ENCODE measurements at regions not wholly inside any gene's neighbourhood (a gene's known extent, or its start where the extent isn't known, plus 50 kb on each side); places are given as distances from the start of the nearest gene placed in this dataset.
"Not testable (repeated sequence)": the region's sequence is repeated elsewhere in the genome, so short reads cannot be mapped to it uniquely, and the experiment has no call there.

GRCh38 chr7:73244782-73245311 is 63.8 kb downstream of the NSUN5 start:
- not testable (repeated sequence) for DNase-seq (ENCODE audit: low read depth)

GRCh38 chr7:73234994-73235717 is 73.5 kb downstream of the NSUN5 start:
- not testable (repeated sequence) for H3K27me3 ChIP-seq (ENCODE audit: control insufficient read depth, insufficient read depth, low read length); FAIRE-seq; DNase-seq (ENCODE audit: low read depth); H3K36me3 ChIP-seq (ENCODE audit: control insufficient read depth, insufficient read depth, low read length)
- peak overlapping the region; percentile 27 for H3K4me3 ChIP-seq (ENCODE audit: low read depth, low read length)

More at GRCh38 chr7:73244782-73245311, 63.8 kb downstream of the NSUN5 start:
- H3K27me3 ChIP-seq (ENCODE audit: control insufficient read depth, insufficient read depth, low read length); H3K36me3 ChIP-seq (ENCODE audit: control insufficient read depth, insufficient read depth, low read length); H3K4me3 ChIP-seq (ENCODE audit: low read depth, low read length); FAIRE-seq: not testable (repeated sequence)

GRCh38 chr7:73225745-73226144 is 82.9 kb downstream of the NSUN5 start:
- not testable (repeated sequence) for H3K4me3 ChIP-seq (ENCODE audit: low read depth, low read length); DNase-seq (ENCODE audit: low read depth); H3K36me3 ChIP-seq (ENCODE audit: control insufficient read depth, insufficient read depth, low read length); H3K27me3 ChIP-seq (ENCODE audit: control insufficient read depth, insufficient read depth, low read length); FAIRE-seq

- not testable (repeated sequence) for DNase-seq (ENCODE audit: low read depth); FAIRE-seq; H3K36me3 ChIP-seq (ENCODE audit: control insufficient read depth, insufficient read depth, low read length); H3K27me3 ChIP-seq (ENCODE audit: control insufficient read depth, insufficient read depth, low read length); H3K4me3 ChIP-seq (ENCODE audit: low read depth, low read length)
Observed at GRCh38 chr7:73221724-73222123, 86.9 kb downstream of the NSUN5 start.

GRCh38 chr7:73220766-73221370 is 87.8 kb downstream of the NSUN5 start:
- H3K4me3 ChIP-seq (ENCODE audit: low read depth, low read length); DNase-seq (ENCODE audit: low read depth); H3K36me3 ChIP-seq (ENCODE audit: control insufficient read depth, insufficient read depth, low read length); H3K27me3 ChIP-seq (ENCODE audit: control insufficient read depth, insufficient read depth, low read length); FAIRE-seq: not testable (repeated sequence)

GRCh38 chr7:73220357-73220756 is 88.3 kb downstream of the NSUN5 start:
- not testable (repeated sequence) for DNase-seq (ENCODE audit: low read depth); H3K36me3 ChIP-seq (ENCODE audit: control insufficient read depth, insufficient read depth, low read length); H3K4me3 ChIP-seq (ENCODE audit: low read depth, low read length); FAIRE-seq; H3K27me3 ChIP-seq (ENCODE audit: control insufficient read depth, insufficient read depth, low read length)

- FAIRE-seq; H3K27me3 ChIP-seq (ENCODE audit: control insufficient read depth, insufficient read depth, low read length); H3K36me3 ChIP-seq (ENCODE audit: control insufficient read depth, insufficient read depth, low read length); H3K4me3 ChIP-seq (ENCODE audit: low read depth, low read length); DNase-seq (ENCODE audit: low read depth): not testable (repeated sequence)
Observed at GRCh38 chr7:73218802-73219201, 89.8 kb downstream of the NSUN5 start.

- DNase-seq (ENCODE audit: low read depth); FAIRE-seq; H3K36me3 ChIP-seq (ENCODE audit: control insufficient read depth, insufficient read depth, low read length): not testable (repeated sequence)
Observed at GRCh38 chr7:73216046-73216675, 92.5 kb downstream of the NSUN5 start.

GRCh38 chr7:73215232-73215631 is 93.4 kb downstream of the NSUN5 start:
- not testable (repeated sequence) for DNase-seq (ENCODE audit: low read depth); H3K4me3 ChIP-seq (ENCODE audit: low read depth, low read length); H3K36me3 ChIP-seq (ENCODE audit: control insufficient read depth, insufficient read depth, low read length); H3K27me3 ChIP-seq (ENCODE audit: control insufficient read depth, insufficient read depth, low read length); FAIRE-seq

More at GRCh38 chr7:73216046-73216675, 92.5 kb downstream of the NSUN5 start:
- H3K4me3 ChIP-seq (ENCODE audit: low read depth, low read length); H3K27me3 ChIP-seq (ENCODE audit: control insufficient read depth, insufficient read depth, low read length): not testable (repeated sequence)

GRCh38 chr7:73214471-73214870 is 94.2 kb downstream of the NSUN5 start:
- peak; percentile 10 for DNase-seq (ENCODE audit: low read depth)

GRCh38 chr7:73213076-73213475 is 95.5 kb downstream of the NSUN5 start:
- H3K27me3 ChIP-seq (ENCODE audit: control insufficient read depth, insufficient read depth, low read length); H3K36me3 ChIP-seq (ENCODE audit: control insufficient read depth, insufficient read depth, low read length); FAIRE-seq; H3K4me3 ChIP-seq (ENCODE audit: low read depth, low read length); DNase-seq (ENCODE audit: low read depth): not testable (repeated sequence)

More at GRCh38 chr7:73214471-73214870, 94.2 kb downstream of the NSUN5 start:
- not testable (repeated sequence) for FAIRE-seq; H3K27me3 ChIP-seq (ENCODE audit: control insufficient read depth, insufficient read depth, low read length); H3K4me3 ChIP-seq (ENCODE audit: low read depth, low read length); H3K36me3 ChIP-seq (ENCODE audit: control insufficient read depth, insufficient read depth, low read length)

- not testable (repeated sequence) for FAIRE-seq; H3K4me3 ChIP-seq (ENCODE audit: low read depth, low read length); H3K36me3 ChIP-seq (ENCODE audit: control insufficient read depth, insufficient read depth, low read length); DNase-seq (ENCODE audit: low read depth); H3K27me3 ChIP-seq (ENCODE audit: control insufficient read depth, insufficient read depth, low read length)
Observed at GRCh38 chr7:73205594-73205993, 103.0 kb downstream of the NSUN5 start.

- H3K36me3 ChIP-seq (ENCODE audit: control insufficient read depth, insufficient read depth, low read length); FAIRE-seq; H3K27me3 ChIP-seq (ENCODE audit: control insufficient read depth, insufficient read depth, low read length); H3K4me3 ChIP-seq (ENCODE audit: low read depth, low read length): not testable (repeated sequence)
- peak; percentile 85 for DNase-seq (ENCODE audit: low read depth)
Observed at GRCh38 chr7:73204898-73205297, 103.7 kb downstream of the NSUN5 start.

- not testable (repeated sequence) for DNase-seq (ENCODE audit: low read depth); H3K36me3 ChIP-seq (ENCODE audit: control insufficient read depth, insufficient read depth, low read length); FAIRE-seq; H3K27me3 ChIP-seq (ENCODE audit: control insufficient read depth, insufficient read depth, low read length); H3K4me3 ChIP-seq (ENCODE audit: low read depth, low read length)
Observed at GRCh38 chr7:73203312-73203711, 105.3 kb downstream of the NSUN5 start.
